H9 (cell line): ENCODE measurements at regions not wholly inside any gene's neighbourhood (a gene's known extent, or its start where the extent isn't known, plus 50 kb on each side); places are given as distances from the start of the nearest gene placed in this dataset.

ENCODE experiments used
- DNase-seq: peaks from one replicate; pipeline ENCODE4 v3.0.0-alpha.2; 2017
- H2AFZ ChIP-seq: one replicate; pipeline ENCODE4 v1.6.1; 2013; ENCODE audit warnings: mild to moderate bottlenecking, low read length, control low read depth, moderate library complexity
- H2AK5ac ChIP-seq: 2 replicates; pipeline ENCODE4 v1.6.1; 2013; ENCODE audit warnings: low read length, control low read depth, mixed read lengths; ENCODE audit not compliant: insufficient read length
- H2BK120ac ChIP-seq: one replicate; pipeline ENCODE4 v1.6.1; 2013; ENCODE audit warnings: low read depth, mild to moderate bottlenecking, low read length, control low read depth, inconsistent platforms; ENCODE audit not compliant: poor library complexity, severe bottlenecking
- H2BK12ac ChIP-seq: 2 replicates; pipeline ENCODE4 v1.6.1; 2013; ENCODE audit warnings: low read length, control low read depth, mixed read lengths, low read depth; ENCODE audit not compliant: insufficient read length
- H2BK15ac ChIP-seq: 2 replicates; pipeline ENCODE4 v1.6.1; 2013; ENCODE audit warnings: low read depth, low read length, control low read depth
- H2BK20ac ChIP-seq: one replicate; pipeline ENCODE4 v1.6.1; 2013; ENCODE audit warnings: low read depth, mild to moderate bottlenecking, low read length, control low read depth, inconsistent platforms; ENCODE audit not compliant: poor library complexity, severe bottlenecking
- H2BK5ac ChIP-seq: 2 replicates; pipeline ENCODE4 v1.6.1; 2013; ENCODE audit warnings: low read length, control low read depth, mixed read lengths; ENCODE audit not compliant: insufficient read length
- H3K14ac ChIP-seq: 2 replicates; pipeline ENCODE4 v1.6.1; 2013; ENCODE audit warnings: low read length, control low read depth; ENCODE audit not compliant: insufficient read depth
- H3K18ac ChIP-seq: 2 replicates; pipeline ENCODE4 v1.6.1; 2013; ENCODE audit warnings: low read depth, mild to moderate bottlenecking, mixed read lengths, low read length, control low read depth; ENCODE audit not compliant: insufficient read length
- H3K23ac ChIP-seq: 2 replicates; pipeline ENCODE4 v1.6.1; 2013; ENCODE audit warnings: low read length, control low read depth, mixed read lengths, low read depth; ENCODE audit not compliant: insufficient read length
- H3K23me2 ChIP-seq: 2 replicates; pipeline ENCODE4 v1.6.1; 2013; ENCODE audit warnings: low read depth, mild to moderate bottlenecking, mixed read lengths, low read length, control low read depth; ENCODE audit not compliant: insufficient read length, poor library complexity, severe bottlenecking
- H3K27ac ChIP-seq: 2 replicates; pipeline ENCODE4 v1.5.1; 2013; ENCODE audit warnings: low read length, control low read depth, mixed read lengths, low read depth; ENCODE audit not compliant: insufficient read length
- H3K27me3 ChIP-seq: 2 replicates; pipeline ENCODE4 v1.6.1; 2013; ENCODE audit warnings: low read length, control low read depth, inconsistent platforms; ENCODE audit not compliant: insufficient read depth
- H3K4ac ChIP-seq: 2 replicates; pipeline ENCODE4 v1.6.1; 2013; ENCODE audit warnings: low read depth, mild to moderate bottlenecking, control low read depth, inconsistent platforms, low read length, moderate library complexity
- H3K4me1 ChIP-seq: 2 replicates; pipeline ENCODE4 v1.6.1; 2013; ENCODE audit warnings: low read length, control low read depth, inconsistent platforms; ENCODE audit not compliant: insufficient read depth
- H3K4me2 ChIP-seq: 2 replicates; pipeline ENCODE4 v1.6.1; 2013; ENCODE audit warnings: low read length, control low read depth, mixed read lengths; ENCODE audit not compliant: insufficient read length, insufficient read depth
- H3K56ac ChIP-seq: 2 replicates; pipeline ENCODE4 v1.6.1; 2013; ENCODE audit warnings: low read depth, mild to moderate bottlenecking, mixed read lengths, low read length, control low read depth; ENCODE audit not compliant: insufficient read length
- H3K79me1 ChIP-seq: 2 replicates; pipeline ENCODE4 v1.6.1; 2013; ENCODE audit warnings: low read depth, mild to moderate bottlenecking, moderate library complexity, low read length, control low read depth, inconsistent platforms; ENCODE audit not compliant: insufficient read depth, poor library complexity, severe bottlenecking
- H3K79me2 ChIP-seq: 2 replicates; pipeline ENCODE4 v1.6.1; 2013; ENCODE audit warnings: low read length, control low read depth, inconsistent platforms; ENCODE audit not compliant: insufficient read depth
- H3K9ac ChIP-seq: 2 replicates; pipeline ENCODE4 v1.6.1; 2013; ENCODE audit warnings: low read length, control low read depth, mixed read lengths; ENCODE audit not compliant: insufficient read length; ENCODE audit errors: extremely low read depth
- H3K9me3 ChIP-seq: one replicate; pipeline ENCODE4 v1.6.1; 2013; ENCODE audit warnings: low read depth, low read length, inconsistent platforms; ENCODE audit not compliant: control insufficient read depth
- H3T11ph ChIP-seq: one replicate; pipeline ENCODE4 v1.6.1; 2013; ENCODE audit warnings: mild to moderate bottlenecking, low read length, control low read depth, inconsistent platforms
- H4K20me1 ChIP-seq: one replicate; pipeline ENCODE4 v1.6.1; 2013; ENCODE audit not compliant: control insufficient read depth, insufficient read length, insufficient read depth
- H4K5ac ChIP-seq: 2 replicates; pipeline ENCODE4 v1.6.1; 2013; ENCODE audit warnings: low read depth, mild to moderate bottlenecking, mixed read lengths, low read length, control low read depth; ENCODE audit not compliant: insufficient read length
- H4K8ac ChIP-seq: replicated peaks from 2 replicates; pipeline ENCODE4 v1.6.1; 2013; ENCODE audit warnings: low read length, control low read depth, mixed read lengths, low read depth; ENCODE audit not compliant: insufficient read length
- H4K91ac ChIP-seq: 2 replicates; pipeline ENCODE4 v1.6.1; 2013; ENCODE audit warnings: low read depth, mild to moderate bottlenecking, moderate library complexity, mixed read lengths, low read length, control low read depth; ENCODE audit not compliant: insufficient read length
- H3K27ac Mint-ChIP-seq, 3 experiments: 2 replicates in 2 of 3; 3 replicates in 1 of 3; pipeline ENCODE4 v1.8.0; 2020 to 2021; ENCODE audit warnings: mixed read lengths in 3 of 3, mild to moderate bottlenecking in 1 of 3, moderate library complexity in 1 of 3
- H3K27me3 Mint-ChIP-seq: 2 replicates; pipeline ENCODE4 v1.8.0; 2021; ENCODE audit warnings: low read depth, mild to moderate bottlenecking, moderate library complexity, mixed read lengths
- H3K36me3 Mint-ChIP-seq, 3 experiments: 2 replicates in 2 of 3; 3 replicates in 1 of 3; pipeline ENCODE4 v1.8.0; 2020 to 2021; ENCODE audit warnings: low read depth in 3 of 3, mixed read lengths in 3 of 3; ENCODE audit not compliant: insufficient read depth in 1 of 3
- H3K4me1 Mint-ChIP-seq, 2 experiments: 2 replicates each; pipeline ENCODE4 v1.8.0; 2020; ENCODE audit warnings: mixed read lengths in 2 of 2
- H3K4me3 Mint-ChIP-seq, 2 experiments: 2 replicates in 1 of 2; 3 replicates in 1 of 2; pipeline ENCODE4 v1.8.0; 2020 to 2021; ENCODE audit warnings: mild to moderate bottlenecking in 2 of 2, mixed read lengths in 2 of 2, moderate library complexity in 1 of 2
- H3K9me3 Mint-ChIP-seq, 2 experiments: 2 replicates in 1 of 2; 3 replicates in 1 of 2; pipeline ENCODE4 v1.8.0; 2020; ENCODE audit warnings: mild to moderate bottlenecking in 2 of 2, mixed read lengths in 2 of 2, moderate library complexity in 1 of 2
- WGBS: extraction: QIAGEN DNeasy Blood & Tissue Kit; methylation state at CpG from one replicate; pipeline ENCODE4 v1.1.7; 2013; ENCODE audit warnings: missing lambda C conversion rate, low lambda C conversion rate, mixed read lengths; ENCODE audit not compliant: insufficient read length; ENCODE audit errors: extremely low coverage; 5-methylcytosine and 5-hydroxymethylcytosine counted together
- TF ChIP-seq, protein P1 (sequence below): fragments of 200-600 bp; sonication (generic); conservative IDR thresholded peaks from 3 replicates; pipeline ENCODE4 v1.8.0; 2021; ENCODE audit warnings: antibody characterized with exemption, mild to moderate bottlenecking

DNA sequence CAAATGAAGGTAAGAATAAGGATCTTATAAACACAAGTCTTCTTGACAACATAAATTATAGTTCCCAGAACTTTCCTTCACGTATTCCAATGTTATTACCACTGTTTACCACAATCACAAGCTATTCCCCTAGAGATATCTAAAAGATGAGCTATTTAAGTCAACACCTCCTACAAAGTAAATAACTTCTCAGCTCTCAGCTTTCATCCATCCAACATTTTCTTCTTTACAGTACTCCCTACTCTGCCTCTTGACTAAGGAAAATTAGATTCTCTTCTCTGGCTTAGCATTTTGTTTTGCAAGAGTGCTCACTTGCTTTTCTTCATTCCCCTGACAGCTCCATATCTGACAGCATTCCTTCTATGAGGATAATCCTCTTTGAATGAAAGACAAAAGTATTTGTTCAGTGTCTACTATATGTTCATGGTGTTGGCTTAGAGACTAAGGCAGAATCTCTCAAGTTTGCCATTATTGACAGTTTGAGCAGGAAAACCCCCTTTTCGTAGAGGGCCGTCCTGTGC, 93.0 kb upstream of the IL6 start:
- no peaks in the 10 kb centered on the region; the same call in 1 of the 2 replicates for H3K4me1 ChIP-seq
- Mint-ChIP-seq H3K4me3 (no peak overlapping the region), H3K4me1 (peaks cover 7 to 11% of the 10 kb centered on the region in 2 experiments), H3K36me3 (no peaks in the 10 kb centered on the region), H3K9me3 (no peaks in the 10 kb centered on the region; a peak in 1 of 5 replicates), H3K27ac (no peak overlapping the region), H3K27me3 (no peaks in the 10 kb centered on the region)
- no peak overlapping the region for H4K8ac ChIP-seq
- H4K5ac ChIP-seq = no peak overlapping the region
- no peaks in the 10 kb centered on the region for H3K23me2 ChIP-seq
- H3T11ph ChIP-seq = no peak overlapping the region
- no peak overlapping the region for H2BK120ac ChIP-seq
- H3K27ac ChIP-seq = no peak overlapping the region
- H3K56ac ChIP-seq = no peak overlapping the region
- H3K4me2 ChIP-seq = no peak overlapping the region
- no peak overlapping the region for H3K14ac ChIP-seq
- no peak overlapping the region for H2BK12ac ChIP-seq
- no peak overlapping the region for H4K91ac ChIP-seq
- TF ChIP-seq, protein P1, sequence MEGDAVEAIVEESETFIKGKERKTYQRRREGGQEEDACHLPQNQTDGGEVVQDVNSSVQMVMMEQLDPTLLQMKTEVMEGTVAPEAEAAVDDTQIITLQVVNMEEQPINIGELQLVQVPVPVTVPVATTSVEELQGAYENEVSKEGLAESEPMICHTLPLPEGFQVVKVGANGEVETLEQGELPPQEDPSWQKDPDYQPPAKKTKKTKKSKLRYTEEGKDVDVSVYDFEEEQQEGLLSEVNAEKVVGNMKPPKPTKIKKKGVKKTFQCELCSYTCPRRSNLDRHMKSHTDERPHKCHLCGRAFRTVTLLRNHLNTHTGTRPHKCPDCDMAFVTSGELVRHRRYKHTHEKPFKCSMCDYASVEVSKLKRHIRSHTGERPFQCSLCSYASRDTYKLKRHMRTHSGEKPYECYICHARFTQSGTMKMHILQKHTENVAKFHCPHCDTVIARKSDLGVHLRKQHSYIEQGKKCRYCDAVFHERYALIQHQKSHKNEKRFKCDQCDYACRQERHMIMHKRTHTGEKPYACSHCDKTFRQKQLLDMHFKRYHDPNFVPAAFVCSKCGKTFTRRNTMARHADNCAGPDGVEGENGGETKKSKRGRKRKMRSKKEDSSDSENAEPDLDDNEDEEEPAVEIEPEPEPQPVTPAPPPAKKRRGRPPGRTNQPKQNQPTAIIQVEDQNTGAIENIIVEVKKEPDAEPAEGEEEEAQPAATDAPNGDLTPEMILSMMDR = no peak
- H2BK15ac ChIP-seq = no peak overlapping the region
- no peaks in the 10 kb centered on the region for H3K9me3 ChIP-seq
- no peaks in the 10 kb centered on the region for H3K79me2 ChIP-seq
- no peak overlapping the region for H3K4ac ChIP-seq
- DNase-seq = no peak
- H3K18ac ChIP-seq = no peak overlapping the region
- no peak overlapping the region for H2AFZ ChIP-seq
- WGBS = no CpG with 5 or more reads among the region's 3 CpGs
- no peak overlapping the region for H3K9ac ChIP-seq
- no peaks in the 10 kb centered on the region for H3K27me3 ChIP-seq
- no peak overlapping the region for H2AK5ac ChIP-seq
- H3K79me1 ChIP-seq = no peaks in the 10 kb centered on the region
- H3K23ac ChIP-seq = no peak overlapping the region
- H4K20me1 ChIP-seq = no peaks in the 10 kb centered on the region
- H2BK5ac ChIP-seq = no peak overlapping the region
- no peak overlapping the region for H2BK20ac ChIP-seq
